ENCODE measurements at regions not wholly inside any gene's neighbourhood (a gene's known extent, or its start where the extent isn't known, plus 50 kb on each side); places are given as distances from the start of the nearest gene placed in this dataset.

- H3K27ac ChIP-seq (ENCODE audit: extremely low read depth, low read depth, low read length) = no peak overlapping the region
- H3K4me3 ChIP-seq (ENCODE audit: low read depth, low read length) = no peak overlapping the region
- ChIA-PET CTCF (no interaction called here), POLR2A (no interaction called here)
- TF ChIP-seq, protein P1, sequence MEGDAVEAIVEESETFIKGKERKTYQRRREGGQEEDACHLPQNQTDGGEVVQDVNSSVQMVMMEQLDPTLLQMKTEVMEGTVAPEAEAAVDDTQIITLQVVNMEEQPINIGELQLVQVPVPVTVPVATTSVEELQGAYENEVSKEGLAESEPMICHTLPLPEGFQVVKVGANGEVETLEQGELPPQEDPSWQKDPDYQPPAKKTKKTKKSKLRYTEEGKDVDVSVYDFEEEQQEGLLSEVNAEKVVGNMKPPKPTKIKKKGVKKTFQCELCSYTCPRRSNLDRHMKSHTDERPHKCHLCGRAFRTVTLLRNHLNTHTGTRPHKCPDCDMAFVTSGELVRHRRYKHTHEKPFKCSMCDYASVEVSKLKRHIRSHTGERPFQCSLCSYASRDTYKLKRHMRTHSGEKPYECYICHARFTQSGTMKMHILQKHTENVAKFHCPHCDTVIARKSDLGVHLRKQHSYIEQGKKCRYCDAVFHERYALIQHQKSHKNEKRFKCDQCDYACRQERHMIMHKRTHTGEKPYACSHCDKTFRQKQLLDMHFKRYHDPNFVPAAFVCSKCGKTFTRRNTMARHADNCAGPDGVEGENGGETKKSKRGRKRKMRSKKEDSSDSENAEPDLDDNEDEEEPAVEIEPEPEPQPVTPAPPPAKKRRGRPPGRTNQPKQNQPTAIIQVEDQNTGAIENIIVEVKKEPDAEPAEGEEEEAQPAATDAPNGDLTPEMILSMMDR (tag by site-specific recombination; IDR thresholded peaks at IDR 0.05) = no peak
- TF ChIP-seq, protein P2, sequence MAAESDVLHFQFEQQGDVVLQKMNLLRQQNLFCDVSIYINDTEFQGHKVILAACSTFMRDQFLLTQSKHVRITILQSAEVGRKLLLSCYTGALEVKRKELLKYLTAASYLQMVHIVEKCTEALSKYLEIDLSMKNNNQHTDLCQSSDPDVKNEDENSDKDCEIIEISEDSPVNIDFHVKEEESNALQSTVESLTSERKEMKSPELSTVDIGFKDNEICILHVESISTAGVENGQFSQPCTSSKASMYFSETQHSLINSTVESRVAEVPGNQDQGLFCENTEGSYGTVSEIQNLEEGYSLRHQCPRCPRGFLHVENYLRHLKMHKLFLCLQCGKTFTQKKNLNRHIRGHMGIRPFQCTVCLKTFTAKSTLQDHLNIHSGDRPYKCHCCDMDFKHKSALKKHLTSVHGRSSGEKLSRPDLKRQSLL (tag by site-specific recombination; IDR thresholded peaks at IDR 0.05) = no peak
- TF ChIP-seq, protein P3, sequence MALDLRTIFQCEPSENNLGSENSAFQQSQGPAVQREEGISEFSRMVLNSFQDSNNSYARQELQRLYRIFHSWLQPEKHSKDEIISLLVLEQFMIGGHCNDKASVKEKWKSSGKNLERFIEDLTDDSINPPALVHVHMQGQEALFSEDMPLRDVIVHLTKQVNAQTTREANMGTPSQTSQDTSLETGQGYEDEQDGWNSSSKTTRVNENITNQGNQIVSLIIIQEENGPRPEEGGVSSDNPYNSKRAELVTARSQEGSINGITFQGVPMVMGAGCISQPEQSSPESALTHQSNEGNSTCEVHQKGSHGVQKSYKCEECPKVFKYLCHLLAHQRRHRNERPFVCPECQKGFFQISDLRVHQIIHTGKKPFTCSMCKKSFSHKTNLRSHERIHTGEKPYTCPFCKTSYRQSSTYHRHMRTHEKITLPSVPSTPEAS (tag by site-specific recombination; IDR thresholded peaks at IDR 0.05) = no peak
- TF ChIP-seq ZNF629 (tag by site-specific recombination; IDR thresholded peaks at IDR 0.05) (no peak), ZNF37A (tag by site-specific recombination; IDR thresholded peaks at IDR 0.05) (no peak), HOXA7 (CRISPR knock-in tag; IDR thresholded peaks at IDR 0.05; ENCODE audit: borderline replicate concordance) (no peak), GLIS2 (tag by site-specific recombination; IDR thresholded peaks at IDR 0.05) (no peak), SCRT1 (tag by site-specific recombination; IDR thresholded peaks at IDR 0.05; ENCODE audit: borderline replicate concordance) (no peak), REST (tag by site-specific recombination; IDR thresholded peaks at IDR 0.05) (no peak), GFI1B (tag by site-specific recombination; IDR thresholded peaks at IDR 0.05) (no peak)
- TF ChIP-seq, protein P4, sequence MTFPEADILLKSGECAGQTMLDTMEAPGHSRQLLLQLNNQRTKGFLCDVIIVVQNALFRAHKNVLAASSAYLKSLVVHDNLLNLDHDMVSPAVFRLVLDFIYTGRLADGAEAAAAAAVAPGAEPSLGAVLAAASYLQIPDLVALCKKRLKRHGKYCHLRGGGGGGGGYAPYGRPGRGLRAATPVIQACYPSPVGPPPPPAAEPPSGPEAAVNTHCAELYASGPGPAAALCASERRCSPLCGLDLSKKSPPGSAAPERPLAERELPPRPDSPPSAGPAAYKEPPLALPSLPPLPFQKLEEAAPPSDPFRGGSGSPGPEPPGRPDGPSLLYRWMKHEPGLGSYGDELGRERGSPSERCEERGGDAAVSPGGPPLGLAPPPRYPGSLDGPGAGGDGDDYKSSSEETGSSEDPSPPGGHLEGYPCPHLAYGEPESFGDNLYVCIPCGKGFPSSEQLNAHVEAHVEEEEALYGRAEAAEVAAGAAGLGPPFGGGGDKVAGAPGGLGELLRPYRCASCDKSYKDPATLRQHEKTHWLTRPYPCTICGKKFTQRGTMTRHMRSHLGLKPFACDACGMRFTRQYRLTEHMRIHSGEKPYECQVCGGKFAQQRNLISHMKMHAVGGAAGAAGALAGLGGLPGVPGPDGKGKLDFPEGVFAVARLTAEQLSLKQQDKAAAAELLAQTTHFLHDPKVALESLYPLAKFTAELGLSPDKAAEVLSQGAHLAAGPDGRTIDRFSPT (tag by site-specific recombination; IDR thresholded peaks at IDR 0.05) = no peak
- no peaks in the 10 kb centered on the region for H3K9me3 ChIP-seq (ENCODE audit: control insufficient read depth, insufficient read depth, low read depth, low read length)
- no peaks in the 10 kb centered on the region for H3K4me1 ChIP-seq (ENCODE audit: control insufficient read depth, insufficient read depth, low read length)
- no peaks in the 10 kb centered on the region for H3K36me3 ChIP-seq (ENCODE audit: control insufficient read depth in 2 of 2, insufficient read depth in 1 of 2, low read length in 2 of 2)
Measured at GRCh38 chr4:164207460-164207859, 546.5 kb upstream of the SMIM31 start.

GRCh38 chr4:164210377-164210776 is 543.6 kb upstream of the SMIM31 start:
- no peaks in the 10 kb centered on the region for H3K36me3 ChIP-seq (ENCODE audit: control insufficient read depth in 2 of 2, insufficient read depth in 1 of 2, low read length in 2 of 2)
- POLR2A ChIA-PET = no interaction called here
- H3K4me3 ChIP-seq (ENCODE audit: low read depth, low read length) = no peak overlapping the region
- H3K9me3 ChIP-seq (ENCODE audit: control insufficient read depth, insufficient read depth, low read depth, low read length) = no peaks in the 10 kb centered on the region
- TF ChIP-seq ZNF677 (tag by site-specific recombination; IDR thresholded peaks at IDR 0.05) (no peak), ZNF394 (tag by site-specific recombination; IDR thresholded peaks at IDR 0.05; ENCODE audit: borderline replicate concordance) (no peak), ZSCAN23 (tag by site-specific recombination; IDR thresholded peaks at IDR 0.05) (no peak), ZNF747 (tag by site-specific recombination; IDR thresholded peaks at IDR 0.05) (no peak), ZNF37A (tag by site-specific recombination; IDR thresholded peaks at IDR 0.05) (no peak), TCF7L2 (IDR thresholded peaks at IDR 0.05; ENCODE audit: borderline replicate concordance, low read depth, low read length) (no peak), ZNF488 (tag by site-specific recombination; IDR thresholded peaks at IDR 0.05) (no peak)
- TF ChIP-seq, protein P5, sequence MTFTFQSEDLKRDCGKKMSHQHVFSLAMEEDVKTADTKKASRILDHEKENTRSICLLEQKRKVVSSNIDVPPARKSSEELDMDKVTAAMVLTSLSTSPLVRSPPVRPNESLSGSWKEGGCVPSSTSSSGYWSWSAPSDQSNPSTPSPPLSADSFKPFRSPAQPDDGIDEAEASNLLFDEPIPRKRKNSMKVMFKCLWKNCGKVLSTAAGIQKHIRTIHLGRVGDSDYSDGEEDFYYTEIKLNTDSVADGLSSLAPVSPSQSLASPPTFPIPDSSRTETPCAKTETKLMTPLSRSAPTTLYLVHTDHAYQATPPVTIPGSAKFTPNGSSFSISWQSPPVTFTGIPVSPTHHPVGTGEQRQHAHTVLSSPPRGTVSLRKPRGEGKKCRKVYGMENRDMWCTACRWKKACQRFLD (tag by site-specific recombination; IDR thresholded peaks at IDR 0.05) = no peak
- CTCF ChIA-PET = no interaction called here
- no peaks in the 10 kb centered on the region for H3K4me1 ChIP-seq (ENCODE audit: control insufficient read depth, insufficient read depth, low read length)
- no peak overlapping the region for H3K27ac ChIP-seq (ENCODE audit: extremely low read depth, low read depth, low read length)
